PC-9 (cell line): ENCODE measurements at regions not wholly inside any gene's neighbourhood (a gene's known extent, or its start where the extent isn't known, plus 50 kb on each side); places are given as distances from the start of the nearest gene placed in this dataset.

Source experiments
- CTCF ChIP-seq: fragments of 200-600 bp; sonication (generic); conservative IDR thresholded peaks from 2 replicates; pipeline ENCODE4 v1.6.1; 2017; ENCODE audit warnings: mixed run types, antibody characterized with exemption, mild to moderate bottlenecking, moderate library complexity
- EZH2 ChIP-seq: fragments of 200-600 bp; sonication (generic); IDR thresholded peaks from 2 replicates; pipeline ENCODE4 v1.8.0; 2017; ENCODE audit warnings: antibody characterized with exemption, low read depth

DNA sequence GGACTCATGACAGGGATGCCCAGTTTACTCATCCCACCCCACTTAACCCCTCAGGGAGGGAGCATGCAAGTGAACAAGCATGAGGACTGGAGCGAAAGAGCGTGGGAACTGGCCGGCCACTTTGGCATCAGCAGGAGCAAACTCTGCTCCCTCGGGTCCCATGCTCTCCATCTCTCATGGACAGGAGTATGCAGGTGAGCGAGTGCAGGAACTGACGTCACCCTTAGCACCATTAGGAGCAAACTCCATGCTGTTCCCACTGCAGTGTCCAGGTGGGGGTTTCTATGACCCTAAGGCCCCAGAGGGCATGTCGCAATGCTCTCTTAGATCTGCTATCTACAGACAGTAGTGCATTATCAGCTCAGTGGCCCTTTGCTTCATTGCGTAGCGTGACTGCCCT lies 821.8 kb upstream of the LRFN5 start:
- TF ChIP-seq CTCF: no peak
- no peak for TF ChIP-seq EZH2
